Fibroblast of lung (primary cell): ENCODE measurements at regions not wholly inside any gene's neighbourhood (a gene's known extent, or its start where the extent isn't known, plus 50 kb on each side); places are given as distances from the start of the nearest gene placed in this dataset.

Experiments
- DNase-seq, 2 donors: peaks; one replicate each; pipeline versions ENCODE4 v3.0.0 to v3.0.0-alpha.2; 2010; ENCODE audit warnings: low read depth in 2 of 2
- H2AFZ ChIP-seq: 2 replicates; pipeline ENCODE4 v1.5.1; 2012; ENCODE audit warnings: low read length, control low read depth, inconsistent platforms
- H3K27ac ChIP-seq: 2 replicates; pipeline ENCODE4 v1.5.1; 2011; ENCODE audit warnings: low read length, control low read depth; ENCODE audit not compliant: insufficient read depth
- H3K27me3 ChIP-seq: 2 replicates; pipeline ENCODE4 v1.5.1; 2011; ENCODE audit warnings: mild to moderate bottlenecking, low read length; ENCODE audit not compliant: control insufficient read depth, insufficient read depth
- H3K36me3 ChIP-seq: 2 replicates; pipeline ENCODE4 v1.5.1; 2011; ENCODE audit warnings: low read length; ENCODE audit not compliant: control insufficient read depth, insufficient read depth
- H3K4me1 ChIP-seq: 2 replicates; pipeline ENCODE4 v1.5.1; 2011; ENCODE audit warnings: low read length; ENCODE audit not compliant: control insufficient read depth, insufficient read depth; ENCODE audit errors: extremely low read depth
- H3K4me2 ChIP-seq: 2 replicates; pipeline ENCODE4 v1.5.1; 2011; ENCODE audit warnings: low read length, control low read depth; ENCODE audit not compliant: insufficient read depth; ENCODE audit errors: extremely low read depth
- H3K4me3 ChIP-seq, 4 experiments: fragments of 200-600 bp in 1 of 4; sonication (generic) in 1 of 4; replicated peaks in 1 of 4; 2 replicates each; pipeline ENCODE4 v1.5.1; 2011 to 2016; ENCODE audit warnings: low read length in 4 of 4, low read depth in 3 of 4, mild to moderate bottlenecking in 3 of 4, control low read depth in 2 of 4, inconsistent platforms in 1 of 4, mixed read lengths in 1 of 4; ENCODE audit not compliant: insufficient read depth in 1 of 4; ENCODE audit errors: control extremely low read depth in 1 of 4
- H3K79me2 ChIP-seq: 2 replicates; pipeline ENCODE4 v1.5.1; 2012; ENCODE audit warnings: mild to moderate bottlenecking, low read length, inconsistent platforms; ENCODE audit not compliant: control insufficient read depth, insufficient read depth
- H3K9ac ChIP-seq: 2 replicates; pipeline ENCODE4 v1.5.1; 2011; ENCODE audit warnings: mild to moderate bottlenecking, low read length, control low read depth; ENCODE audit not compliant: insufficient read depth
- H3K9me3 ChIP-seq: 2 replicates; pipeline ENCODE4 v1.5.1; 2012; ENCODE audit warnings: low read depth, low read length; ENCODE audit not compliant: control insufficient read depth, insufficient read depth
- H4K20me1 ChIP-seq: 2 replicates; pipeline ENCODE4 v1.5.1; 2011; ENCODE audit warnings: low read length; ENCODE audit not compliant: control insufficient read depth, insufficient read depth; ENCODE audit errors: extremely low read depth
- CTCF ChIP-seq, 2 donors: IDR thresholded peaks in 1 of 2; conservative IDR thresholded peaks in 1 of 2; 1 replicate in 1 of 2; 2 replicates in 1 of 2; pipeline ENCODE4 v1.5.1; 2011 to 2012; ENCODE audit warnings: low read length in 2 of 2, control low read depth in 1 of 2, inconsistent platforms in 1 of 2, low read depth in 1 of 2, mild to moderate bottlenecking in 1 of 2
- EZH2 ChIP-seq: IDR thresholded peaks from 2 replicates; pipeline ENCODE4 v1.5.1; 2012; ENCODE audit warnings: low read length, control low read depth, mild to moderate bottlenecking; ENCODE audit errors: missing control alignments

- H3K9ac ChIP-seq = no peak overlapping the region
- no peak overlapping the region for H3K4me3 ChIP-seq
- H3K4me2 ChIP-seq = no peak overlapping the region
- TF ChIP-seq EZH2 (no peak), CTCF (conservative IDR thresholded peaks at IDR 0.05 in 1 of 2, IDR thresholded peaks at IDR 0.05 in 1 of 2; ENCODE audit: low read depth in 1 of 2, low read length in 2 of 2) (no peak)
- DNase-seq = no peak
- no peaks in the 10 kb centered on the region for H3K79me2 ChIP-seq
- H3K27ac ChIP-seq = no peak overlapping the region
- H3K36me3 ChIP-seq = no peaks in the 10 kb centered on the region
- H3K4me1 ChIP-seq = no peaks in the 10 kb centered on the region
- H3K9me3 ChIP-seq = no peaks in the 10 kb centered on the region
- no peaks in the 10 kb centered on the region for H3K27me3 ChIP-seq
- H2AFZ ChIP-seq = no peak overlapping the region
- H4K20me1 ChIP-seq = no peaks in the 10 kb centered on the region
Observed at GRCh38 chr22:49447837-49448236, 379.8 kb downstream of the BRD1 start.

- TF ChIP-seq EZH2 (no peak), CTCF (conservative IDR thresholded peaks at IDR 0.05 in 1 of 2, IDR thresholded peaks at IDR 0.05 in 1 of 2; ENCODE audit: low read depth in 1 of 2, low read length in 2 of 2) (no peak)
- no peak for DNase-seq
- Histone ChIP-seq H3K4me2 (no peak overlapping the region), H3K4me1 (no peaks in the 10 kb centered on the region), H3K27ac (no peak overlapping the region), H3K27me3 (no peaks in the 10 kb centered on the region), H3K9ac (no peak overlapping the region), H2AFZ (no peak overlapping the region), H3K9me3 (no peaks in the 10 kb centered on the region), H3K79me2 (no peaks in the 10 kb centered on the region), H4K20me1 (no peaks in the 10 kb centered on the region), H3K4me3 (no peak overlapping the region), H3K36me3 (no peaks in the 10 kb centered on the region)
Observed at GRCh38 chr22:49446759-49447710, 380.6 kb downstream of the BRD1 start.

- H3K4me2 ChIP-seq = no peak overlapping the region
- H3K36me3 ChIP-seq = no peaks in the 10 kb centered on the region
- no peaks in the 10 kb centered on the region for H3K9me3 ChIP-seq
- H3K27ac ChIP-seq = no peak overlapping the region
- no peaks in the 10 kb centered on the region for H3K27me3 ChIP-seq
- H3K9ac ChIP-seq = no peak overlapping the region
- no peaks in the 10 kb centered on the region for H3K79me2 ChIP-seq
- no peaks in the 10 kb centered on the region for H4K20me1 ChIP-seq
- no peaks in the 10 kb centered on the region for H3K4me1 ChIP-seq
- DNase-seq = no peak
- TF ChIP-seq CTCF (conservative IDR thresholded peaks at IDR 0.05 in 1 of 2, IDR thresholded peaks at IDR 0.05 in 1 of 2; ENCODE audit: low read depth in 1 of 2, low read length in 2 of 2) (no peak), EZH2 (no peak)
- H2AFZ ChIP-seq = no peak overlapping the region
- no peak overlapping the region for H3K4me3 ChIP-seq
Observed at GRCh38 chr22:49446145-49446758, 381.4 kb downstream of the BRD1 start.
